ENCODE measurements at regions not wholly inside any gene's neighbourhood (a gene's known extent, or its start where the extent isn't known, plus 50 kb on each side); places are given as distances from the start of the nearest gene placed in this dataset.
A peak's percentile ranks its signal among the peaks of the same experiment; 100 is the strongest.

- Mint-ChIP-seq H3K36me3 (no peaks in the 10 kb centered on the region), H3K27ac (no peak overlapping the region), H3K9me3 (no peaks in the 10 kb centered on the region)
- ATAC-seq (peak in 1 of 2 donors; percentile 49), DNase-seq (ENCODE audit: low spot score in 2 of 2) (no peak)
Observed at GRCh38 chr4:184313702-184314659, 96.3 kb upstream of the ENPP6 start.

- peak overlapping the region in 1 of 2 donors; percentile 75 for H3K27ac Mint-ChIP-seq
- DNase-seq (ENCODE audit: low spot score in 2 of 2) (no peak), ATAC-seq (peak in 1 of 2 donors; percentile 37)
- no peaks in the 10 kb centered on the region for H3K36me3 Mint-ChIP-seq
- H3K9me3 Mint-ChIP-seq, result no peaks in the 10 kb centered on the region
Observed at GRCh38 chr4:184313058-184313581, 95.4 kb upstream of the ENPP6 start.

- DNase-seq (ENCODE audit: low spot score in 2 of 2) (no peak), ATAC-seq (no peak)
- H3K27ac Mint-ChIP-seq, result no peak overlapping the region
- no peaks in the 10 kb centered on the region for H3K36me3 Mint-ChIP-seq
- H3K9me3 Mint-ChIP-seq, result no peaks in the 10 kb centered on the region
Observed at GRCh38 chr4:184312126-184312525, 94.5 kb upstream of the ENPP6 start.

- no peaks in the 10 kb centered on the region for H3K9me3 Mint-ChIP-seq
- no peak for ATAC-seq
- H3K27ac Mint-ChIP-seq, result peak overlapping the region in 1 of 2 donors; percentile 11
- H3K36me3 Mint-ChIP-seq, result no peaks in the 10 kb centered on the region
- no peak for DNase-seq (ENCODE audit: low spot score in 2 of 2)
Observed at GRCh38 chr4:184310881-184311709, 93.4 kb upstream of the ENPP6 start.

- ATAC-seq (peak; percentile 69 to 77), DNase-seq (ENCODE audit: low spot score in 2 of 2) (peak in 1 of 2 donors; percentile 27)
- H3K27ac Mint-ChIP-seq, result peak overlapping the region; percentile 11 to 32
Observed at GRCh38 chr4:184310171-184310567, 92.5 kb upstream of the ENPP6 start.

GRCh38 chr4:184309241-184310170 is 91.8 kb upstream of the ENPP6 start:
- DNase-seq (ENCODE audit: low spot score in 2 of 2) (peak in 1 of 2 donors; percentile 31), ATAC-seq (peak; percentile 24 to 82)
- peaks cover 3% of the 10 kb centered on the region in 2 donors for H3K9me3 Mint-ChIP-seq
- H3K27ac Mint-ChIP-seq, result peak overlapping the region; percentile 11 to 32
- peaks cover 0 to 4% of the 10 kb centered on the region in 2 donors for H3K36me3 Mint-ChIP-seq

More at GRCh38 chr4:184310171-184310567, 92.5 kb upstream of the ENPP6 start:
- Mint-ChIP-seq H3K9me3 (no peaks in the 10 kb centered on the region), H3K36me3 (no peaks in the 10 kb centered on the region)

GRCh38 chr4:184306949-184307348 is 89.3 kb upstream of the ENPP6 start:
- no peak overlapping the region for H3K27ac Mint-ChIP-seq
- peak in 1 of 2 donors; percentile 34 for ATAC-seq
- peaks cover 8 to 18% of the 10 kb centered on the region in 2 donors for H3K9me3 Mint-ChIP-seq
- DNase-seq (ENCODE audit: low spot score in 2 of 2), result no peak
- peaks cover 0 to 10% of the 10 kb centered on the region in 2 donors for H3K36me3 Mint-ChIP-seq

- DNase-seq (ENCODE audit: low spot score in 2 of 2), result no peak
- no peak overlapping the region for H3K27ac Mint-ChIP-seq
- peaks cover 8 to 22% of the 10 kb centered on the region in 2 donors for H3K9me3 Mint-ChIP-seq
- ATAC-seq, result no peak
- peaks cover 0 to 10% of the 10 kb centered on the region in 2 donors for H3K36me3 Mint-ChIP-seq
Observed at GRCh38 chr4:184306470-184306869, 88.8 kb upstream of the ENPP6 start.

- no peak for DNase-seq (ENCODE audit: low spot score in 2 of 2)
- no peak for ATAC-seq
- Mint-ChIP-seq H3K36me3 (peaks cover 0 to 10% of the 10 kb centered on the region in 2 donors), H3K9me3 (peaks cover 8 to 25% of the 10 kb centered on the region in 2 donors), H3K27ac (no peak overlapping the region)
Observed at GRCh38 chr4:184300816-184301215, 83.1 kb upstream of the ENPP6 start.

GRCh38 chr4:184298254-184298653 is 80.6 kb upstream of the ENPP6 start:
- ATAC-seq (no peak), DNase-seq (ENCODE audit: low spot score in 2 of 2) (no peak)
- Mint-ChIP-seq H3K27ac (no peak overlapping the region), H3K36me3 (peaks cover 0 to 9% of the 10 kb centered on the region in 2 donors), H3K9me3 (peaks cover 4 to 15% of the 10 kb centered on the region in 2 donors)

GRCh38 chr4:184295206-184295605 is 77.5 kb upstream of the ENPP6 start:
- H3K36me3 Mint-ChIP-seq, result peaks cover 0 to 5% of the 10 kb centered on the region in 2 donors
- DNase-seq (ENCODE audit: low spot score in 2 of 2) (no peak), ATAC-seq (no peak)
- H3K9me3 Mint-ChIP-seq, result no peaks in the 10 kb centered on the region
- H3K27ac Mint-ChIP-seq, result no peak overlapping the region

- H3K27ac Mint-ChIP-seq, result no peak overlapping the region
- peaks cover 0 to 5% of the 10 kb centered on the region in 2 donors for H3K36me3 Mint-ChIP-seq
- ATAC-seq (no peak), DNase-seq (ENCODE audit: low spot score in 2 of 2) (no peak)
- no peaks in the 10 kb centered on the region for H3K9me3 Mint-ChIP-seq
Observed at GRCh38 chr4:184294606-184295133, 77.0 kb upstream of the ENPP6 start.

- ATAC-seq, result no peak
- no peak overlapping the region for H3K27ac Mint-ChIP-seq
- no peaks in the 10 kb centered on the region for H3K9me3 Mint-ChIP-seq
- H3K36me3 Mint-ChIP-seq, result peaks cover 0 to 5% of the 10 kb centered on the region in 2 donors
- DNase-seq (ENCODE audit: low spot score in 2 of 2), result no peak
Observed at GRCh38 chr4:184293552-184293951, 75.9 kb upstream of the ENPP6 start.

GRCh38 chr4:184292877-184293276 is 75.2 kb upstream of the ENPP6 start:
- ATAC-seq (no peak), DNase-seq (ENCODE audit: low spot score in 2 of 2) (no peak)
- peaks cover 0 to 5% of the 10 kb centered on the region in 2 donors for H3K36me3 Mint-ChIP-seq
- no peak overlapping the region for H3K27ac Mint-ChIP-seq
- H3K9me3 Mint-ChIP-seq, result no peaks in the 10 kb centered on the region

GRCh38 chr4:184292465-184292867 is 74.8 kb upstream of the ENPP6 start:
- ATAC-seq, result no peak
- DNase-seq (ENCODE audit: low spot score in 2 of 2), result no peak
- Mint-ChIP-seq H3K27ac (no peak overlapping the region), H3K36me3 (peaks cover 0 to 5% of the 10 kb centered on the region in 2 donors), H3K9me3 (no peaks in the 10 kb centered on the region)

- DNase-seq (ENCODE audit: low spot score in 2 of 2), result no peak
- no peak for ATAC-seq
- H3K27ac Mint-ChIP-seq, result peak overlapping the region; percentile 54 to 80
- peaks cover 0 to 6% of the 10 kb centered on the region in 2 donors for H3K9me3 Mint-ChIP-seq
- no peaks in the 10 kb centered on the region for H3K36me3 Mint-ChIP-seq
Observed at GRCh38 chr4:184289179-184289535, 71.5 kb upstream of the ENPP6 start.

Measured in activated naive CD4-positive, alpha-beta T cell treated with anti-CD3 and anti-CD28 coated beads, Interleukin-2, amount 50 U/mL, for 72 hours (primary cell).